Fibroblast of pulmonary artery (primary cell): ENCODE measurements at regions not wholly inside any gene's neighbourhood (a gene's known extent, or its start where the extent isn't known, plus 50 kb on each side); places are given as distances from the start of the nearest gene placed in this dataset.

Source experiments
- DNase-seq: peaks from one replicate; pipeline ENCODE4 v3.0.0-alpha.2; 2010; ENCODE audit warnings: low read depth
- H3K4me3 ChIP-seq: replicated peaks from 2 replicates; pipeline ENCODE4 v1.5.1; 2011; ENCODE audit warnings: low read depth, mild to moderate bottlenecking, control low read depth, low read length, moderate library complexity
- CTCF ChIP-seq: IDR thresholded peaks from 2 replicates; pipeline ENCODE4 v1.5.1; 2011; ENCODE audit warnings: mild to moderate bottlenecking, control low read depth, low read length, inconsistent platforms; ENCODE audit errors: missing control alignments

GRCh38 chr5:135158314-135158697 is 124.3 kb upstream of the PITX1 start:
- TF ChIP-seq CTCF, result no peak
- no peak for DNase-seq
- H3K4me3 ChIP-seq, result no peak overlapping the region

GRCh38 chr5:135157421-135158313 is 123.6 kb upstream of the PITX1 start:
- no peak overlapping the region for H3K4me3 ChIP-seq
- TF ChIP-seq CTCF, result no peak
- DNase-seq, result no peak

- TF ChIP-seq CTCF, result no peak
- H3K4me3 ChIP-seq, result no peak overlapping the region
- DNase-seq, result no peak
Observed at GRCh38 chr5:135156715-135157404, 122.8 kb upstream of the PITX1 start.

- no peak overlapping the region for H3K4me3 ChIP-seq
- DNase-seq, result no peak
- no peak for TF ChIP-seq CTCF
Observed at GRCh38 chr5:135156337-135156714, 122.3 kb upstream of the PITX1 start.

GRCh38 chr5:135155616-135156214 is 121.7 kb upstream of the PITX1 start:
- no peak for TF ChIP-seq CTCF
- H3K4me3 ChIP-seq, result no peak overlapping the region
- DNase-seq, result no peak

- no peak overlapping the region for H3K4me3 ChIP-seq
- TF ChIP-seq CTCF, result no peak
- DNase-seq, result no peak
Observed at GRCh38 chr5:135154961-135155360, 120.9 kb upstream of the PITX1 start.
